Astrocyte (in vitro differentiated cells and primary cell): ENCODE measurements at regions not wholly inside any gene's neighbourhood (a gene's known extent, or its start where the extent isn't known, plus 50 kb on each side); places are given as distances from the start of the nearest gene placed in this dataset.

Source experiments
- DNase-seq: peaks from one replicate; pipeline ENCODE4 v3.0.0-alpha.2; 2010; ENCODE audit warnings: low read depth
- FAIRE-seq: peaks from 2 replicates; lab custom pipeline; 2011; peaks lifted over from hg19 to GRCh38; lab: Jason Lieb, UNC
- H2AFZ ChIP-seq: 2 replicates; pipeline ENCODE4 v1.6.0; 2012; ENCODE audit warnings: low read depth, low read length, inconsistent platforms
- H3K27ac ChIP-seq: 2 replicates; pipeline ENCODE4 v1.5.1; 2011; ENCODE audit warnings: low read depth, low read length, inconsistent platforms
- H3K27me3 ChIP-seq: 2 replicates; pipeline ENCODE4 v1.6.0; 2011; ENCODE audit warnings: low read length, inconsistent platforms; ENCODE audit not compliant: insufficient read depth
- H3K36me3 ChIP-seq: 2 replicates; pipeline ENCODE4 v1.5.1; 2011; ENCODE audit warnings: low read length, inconsistent platforms; ENCODE audit not compliant: insufficient read depth
- H3K4me1 ChIP-seq: 2 replicates; pipeline ENCODE4 v1.5.1; 2011; ENCODE audit warnings: low read length, inconsistent platforms; ENCODE audit not compliant: insufficient read depth
- H3K4me2 ChIP-seq: 2 replicates; pipeline ENCODE4 v1.6.0; 2012; ENCODE audit warnings: low read length, inconsistent platforms
- H3K4me3 ChIP-seq: 2 replicates; pipeline ENCODE4 v1.5.1; 2011; ENCODE audit warnings: low read depth, mild to moderate bottlenecking, low read length, inconsistent platforms; ENCODE audit not compliant: insufficient read depth
- H3K79me2 ChIP-seq: 2 replicates; pipeline ENCODE4 v1.6.0; 2012; ENCODE audit warnings: mild to moderate bottlenecking, low read length, inconsistent platforms; ENCODE audit not compliant: insufficient read depth
- H3K9ac ChIP-seq: 2 replicates; pipeline ENCODE4 v1.6.0; 2012; ENCODE audit warnings: mild to moderate bottlenecking, low read length, inconsistent platforms
- H3K9me3 ChIP-seq: 2 replicates; pipeline ENCODE4 v1.5.1; 2012; ENCODE audit warnings: low read depth, mild to moderate bottlenecking, low read length, inconsistent platforms; ENCODE audit not compliant: insufficient read depth
- H4K20me1 ChIP-seq: 2 replicates; pipeline ENCODE4 v1.6.0; 2012; ENCODE audit warnings: low read length, inconsistent platforms; ENCODE audit not compliant: insufficient read depth
- H3K27ac Mint-ChIP-seq: one replicate; pipeline ENCODE4 v1.8.0; 2021; ENCODE audit warnings: mild to moderate bottlenecking, mixed read lengths; ENCODE audit not compliant: unreplicated experiment
- H3K27me3 Mint-ChIP-seq: one replicate; pipeline ENCODE4 v1.8.0; 2021; ENCODE audit warnings: low read depth, mixed read lengths; ENCODE audit not compliant: unreplicated experiment
- H3K36me3 Mint-ChIP-seq: one replicate; pipeline ENCODE4 v1.8.0; 2021; ENCODE audit warnings: low read depth, mixed read lengths; ENCODE audit not compliant: unreplicated experiment
- H3K4me1 Mint-ChIP-seq: one replicate; pipeline ENCODE4 v1.8.0; 2021; ENCODE audit warnings: low read depth, mixed read lengths; ENCODE audit not compliant: unreplicated experiment
- H3K4me3 Mint-ChIP-seq: one replicate; pipeline ENCODE4 v1.8.0; 2021; ENCODE audit warnings: mild to moderate bottlenecking, moderate library complexity, mixed read lengths; ENCODE audit not compliant: unreplicated experiment
- H3K9me3 Mint-ChIP-seq: one replicate; pipeline ENCODE4 v1.8.0; 2021; ENCODE audit warnings: mild to moderate bottlenecking, mixed read lengths; ENCODE audit not compliant: unreplicated experiment
- CTCF ChIP-seq: IDR thresholded peaks from 2 replicates; pipeline ENCODE4 v1.5.1; 2011; ENCODE audit warnings: low read depth, mild to moderate bottlenecking, inconsistent platforms, low read length, moderate library complexity; ENCODE audit not compliant: insufficient read depth
- EZH2 ChIP-seq: IDR thresholded peaks from 2 replicates; pipeline ENCODE4 v1.6.1; 2012; ENCODE audit warnings: mild to moderate bottlenecking, low read length, inconsistent platforms; ENCODE audit not compliant: insufficient read depth

GRCh38 chr2:7607441-7608173 lies 690.4 kb downstream of the RNF144A start:
- Histone ChIP-seq H4K20me1 (no peaks in the 10 kb centered on the region), H3K27me3 (no peaks in the 10 kb centered on the region), H3K36me3 (no peaks in the 10 kb centered on the region), H3K27ac (no peak overlapping the region), H3K9ac (no peak overlapping the region), H3K4me2 (no peak overlapping the region), H2AFZ (no peak overlapping the region), H3K4me3 (no peak overlapping the region), H3K79me2 (no peaks in the 10 kb centered on the region), H3K9me3 (no peaks in the 10 kb centered on the region), H3K4me1 (no peaks in the 10 kb centered on the region)
- H3K4me3 Mint-ChIP-seq = no peak overlapping the region
- H3K27me3 Mint-ChIP-seq = peaks cover 5% of the 10 kb centered on the region
- H3K9me3 Mint-ChIP-seq = no peaks in the 10 kb centered on the region
- TF ChIP-seq CTCF = no peak
- no peak for TF ChIP-seq EZH2
- H3K36me3 Mint-ChIP-seq = no peaks in the 10 kb centered on the region
- FAIRE-seq (no peak), DNase-seq (no peak)
- H3K27ac Mint-ChIP-seq = no peak overlapping the region
- H3K4me1 Mint-ChIP-seq = peaks cover 12% of the 10 kb centered on the region

DNA sequence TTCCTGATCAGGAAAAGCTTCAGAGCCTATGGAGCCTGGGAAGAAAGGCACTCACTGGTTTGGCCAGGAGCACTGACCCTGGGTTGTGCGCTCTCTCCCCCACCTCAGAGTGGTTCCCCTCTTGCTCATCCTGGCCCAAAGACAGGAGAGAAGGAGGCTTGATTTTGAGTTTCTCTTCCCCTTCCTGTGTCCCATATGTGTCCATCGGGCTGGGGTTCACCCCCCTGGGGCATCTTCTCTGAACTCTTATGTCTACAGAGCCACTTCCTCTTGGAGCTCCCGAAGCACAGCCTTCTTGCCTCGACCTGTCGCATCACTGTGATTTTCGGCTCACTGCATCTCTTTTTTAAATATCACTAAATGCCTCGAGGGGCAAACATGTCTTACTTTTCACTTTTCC lies 692.3 kb downstream of the RNF144A start:
- Histone ChIP-seq H3K36me3 (no peaks in the 10 kb centered on the region), H3K4me3 (no peak overlapping the region), H4K20me1 (no peaks in the 10 kb centered on the region), H3K9me3 (no peaks in the 10 kb centered on the region), H3K27ac (no peak overlapping the region), H3K27me3 (no peaks in the 10 kb centered on the region), H3K79me2 (no peaks in the 10 kb centered on the region), H3K9ac (no peak overlapping the region), H2AFZ (no peak overlapping the region), H3K4me2 (no peak overlapping the region), H3K4me1 (no peaks in the 10 kb centered on the region)
- Mint-ChIP-seq H3K4me1 (peaks cover 16% of the 10 kb centered on the region), H3K27me3 (peaks cover 5% of the 10 kb centered on the region), H3K4me3 (no peak overlapping the region), H3K27ac (no peak overlapping the region), H3K9me3 (no peaks in the 10 kb centered on the region), H3K36me3 (no peaks in the 10 kb centered on the region)
- TF ChIP-seq EZH2 (no peak), CTCF (no peak)
- FAIRE-seq (no peak), DNase-seq (no peak)

- no peaks in the 10 kb centered on the region for H3K36me3 ChIP-seq
- H4K20me1 ChIP-seq = no peaks in the 10 kb centered on the region
- H3K4me1 ChIP-seq = no peaks in the 10 kb centered on the region
- no peak overlapping the region for H3K27ac ChIP-seq
- H3K27me3 ChIP-seq = no peaks in the 10 kb centered on the region
- no peak overlapping the region for H3K4me3 Mint-ChIP-seq
- H3K4me1 Mint-ChIP-seq = peaks cover 16% of the 10 kb centered on the region
- no peak for DNase-seq
- no peak overlapping the region for H2AFZ ChIP-seq
- no peak overlapping the region for H3K9ac ChIP-seq
- H3K79me2 ChIP-seq = no peaks in the 10 kb centered on the region
- H3K4me2 ChIP-seq = no peak overlapping the region
- no peak for FAIRE-seq
- H3K9me3 ChIP-seq = no peaks in the 10 kb centered on the region
- no peaks in the 10 kb centered on the region for H3K9me3 Mint-ChIP-seq
- no peak overlapping the region for H3K4me3 ChIP-seq
- peaks cover 5% of the 10 kb centered on the region for H3K27me3 Mint-ChIP-seq
- TF ChIP-seq EZH2 = no peak
- no peak for TF ChIP-seq CTCF
- no peak overlapping the region for H3K27ac Mint-ChIP-seq
- no peaks in the 10 kb centered on the region for H3K36me3 Mint-ChIP-seq
These were observed 692.8 kb downstream of the RNF144A start for GRCh38 chr2:7609974-7610373.
